SK-N-MC (cell line): ENCODE measurements at regions not wholly inside any gene's neighbourhood (a gene's known extent, or its start where the extent isn't known, plus 50 kb on each side); places are given as distances from the start of the nearest gene placed in this dataset.

Experiments used
- EZH2 ChIP-seq: fragments of 200-600 bp; sonication (generic); IDR thresholded peaks from one replicate; pipeline ENCODE4 v1.6.1; 2017; ENCODE audit warnings: antibody characterized with exemption
- FOXP2 ChIP-seq: optimal IDR thresholded peaks from 2 replicates; pipeline ENCODE3; 2011; ENCODE audit warnings: mild to moderate bottlenecking, moderate library complexity; ENCODE audit not compliant: insufficient read depth; ENCODE audit errors: extremely low read length, control extremely low read depth
- POLR2AphosphoS5 ChIP-seq: IDR thresholded peaks from 2 replicates; pipeline ENCODE4 v1.6.1; 2012; ENCODE audit warnings: mild to moderate bottlenecking, low read depth, low read length, borderline replicate concordance

DNA sequence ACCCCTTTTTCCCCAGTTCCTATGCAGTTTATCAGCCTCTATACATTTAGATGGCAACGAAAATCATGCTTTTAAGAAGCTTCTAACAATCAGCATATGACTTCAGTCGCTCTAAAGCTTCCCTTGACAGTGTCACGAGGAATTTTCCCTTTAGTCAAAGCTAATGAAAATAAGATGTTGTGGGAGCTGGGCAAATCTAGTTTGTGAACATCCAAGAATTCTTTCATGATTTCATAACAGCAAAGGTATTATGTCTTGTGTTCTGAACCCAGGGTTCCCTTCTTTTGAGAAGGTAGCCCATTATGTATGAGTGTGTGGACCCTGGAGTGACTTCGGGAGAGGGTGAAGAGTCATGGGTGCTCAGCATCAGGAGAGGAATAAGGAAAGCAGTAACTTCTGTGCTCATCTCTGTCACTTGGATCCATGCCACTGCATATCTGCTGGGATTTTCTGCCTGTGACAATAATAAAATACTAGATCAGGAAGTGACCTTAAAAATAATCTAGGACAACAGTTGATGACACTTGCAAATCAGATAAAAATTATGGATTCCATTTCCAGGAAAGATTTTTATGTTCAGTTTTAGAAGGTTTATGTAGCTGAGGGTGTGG is 102.4 kb downstream of the PCSK1 start:
- no peak for TF ChIP-seq EZH2
- no peak for TF ChIP-seq POLR2AphosphoS5
- no peak for TF ChIP-seq FOXP2
